ENCODE measurements at regions not wholly inside any gene's neighbourhood (a gene's known extent, or its start where the extent isn't known, plus 50 kb on each side); places are given as distances from the start of the nearest gene placed in this dataset.
A peak's percentile ranks its signal among the peaks of the same experiment; 100 is the strongest.
"Not testable (repeated sequence)": the region's sequence is repeated elsewhere in the genome, so short reads cannot be mapped to it uniquely, and the experiment has no call there.

DNA sequence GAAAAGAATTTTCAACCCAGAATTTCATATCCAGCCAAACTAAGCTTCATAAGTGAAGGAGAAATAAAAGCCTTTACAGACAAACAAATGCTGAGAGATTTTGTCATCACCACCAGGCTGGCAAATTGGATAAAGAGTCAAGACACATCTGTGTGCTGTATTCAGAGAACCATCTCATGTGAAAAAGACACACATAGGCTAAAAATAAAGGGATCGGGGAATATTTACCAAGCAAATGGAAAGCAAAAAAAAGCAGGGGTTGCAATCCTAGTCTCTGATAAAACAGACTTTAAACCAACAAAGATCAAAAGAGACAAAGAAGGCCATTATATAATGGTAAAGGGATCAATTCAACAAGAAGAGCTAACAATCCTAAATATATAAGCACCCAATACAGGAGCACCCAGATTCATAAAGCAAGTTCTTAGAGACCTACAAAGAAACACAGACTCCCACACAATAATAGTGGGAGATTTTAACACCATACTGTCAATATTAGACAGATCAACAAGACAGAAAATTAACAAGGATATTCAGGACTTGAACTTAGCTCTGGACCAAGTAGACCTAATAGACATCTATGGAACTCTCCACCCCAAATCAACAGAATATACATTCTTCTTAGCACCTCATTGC is 55.9 kb upstream of the ACSM6 start:
- H3K23ac ChIP-seq (ENCODE audit: low read length); H3K9ac ChIP-seq (ENCODE audit: low read length); H3K27ac ChIP-seq (ENCODE audit: low read depth, low read length); H3K27me3 ChIP-seq (ENCODE audit: insufficient read depth, low read length); H3K4me2 ChIP-seq (ENCODE audit: low read length); H3K79me2 ChIP-seq (ENCODE audit: control insufficient read depth, insufficient read depth, low read length, poor library complexity); H4K8ac ChIP-seq (ENCODE audit: low read depth, low read length); H3K79me1 ChIP-seq (ENCODE audit: low read length); H2BK12ac ChIP-seq (ENCODE audit: low read length); H4K91ac ChIP-seq (ENCODE audit: low read depth, low read length); H3K9me3 ChIP-seq (ENCODE audit: insufficient read depth, low read depth, low read length); H3K36me3 ChIP-seq (ENCODE audit: control insufficient read depth in 1 of 2, insufficient read depth in 2 of 2, low read length in 2 of 2); H2BK120ac ChIP-seq (ENCODE audit: insufficient read depth, low read length, poor library complexity); H3K4me1 ChIP-seq (ENCODE audit: control insufficient read depth in 1 of 2, insufficient read depth in 2 of 2, low read length in 2 of 2); H2AK5ac ChIP-seq (ENCODE audit: low read length); H3K14ac ChIP-seq (ENCODE audit: low read length); DNase-seq; H3K18ac ChIP-seq (ENCODE audit: low read length); H2AFZ ChIP-seq (ENCODE audit: insufficient read depth, low read length, poor library complexity); H3K4me3 ChIP-seq (ENCODE audit: low read depth, low read length); H3K4ac ChIP-seq (ENCODE audit: low read depth, low read length); H4K12ac ChIP-seq (ENCODE audit: low read depth, low read length); H2BK5ac ChIP-seq (ENCODE audit: low read depth, low read length, poor library complexity): not testable (repeated sequence)
- WGBS (ENCODE audit: extremely low coverage, insufficient coverage, insufficient read length) = no CpG with 5 or more reads among the region's 1 CpG

GRCh38 chr10:95134490-95134889 is 59.5 kb upstream of the ACSM6 start:
- DNase-seq = no peak
- Histone ChIP-seq H3K9ac (ENCODE audit: low read length) (no peak overlapping the region), H2BK12ac (ENCODE audit: low read length) (no peak overlapping the region), H3K27me3 (ENCODE audit: insufficient read depth, low read length) (no peaks in the 10 kb centered on the region), H3K4me1 (ENCODE audit: control insufficient read depth in 1 of 2, insufficient read depth in 2 of 2, low read length in 2 of 2) (no peaks in the 10 kb centered on the region), H4K91ac (ENCODE audit: low read depth, low read length) (no peak overlapping the region), H2AK5ac (ENCODE audit: low read length) (no peak overlapping the region), H3K79me1 (ENCODE audit: low read length) (no peaks in the 10 kb centered on the region), H2AFZ (ENCODE audit: insufficient read depth, low read length, poor library complexity) (no peak overlapping the region), H3K14ac (ENCODE audit: low read length) (no peak overlapping the region), H3K18ac (ENCODE audit: low read length) (no peak overlapping the region), H4K8ac (ENCODE audit: low read depth, low read length) (no peak overlapping the region), H2BK120ac (ENCODE audit: insufficient read depth, low read length, poor library complexity) (no peak overlapping the region), H3K79me2 (ENCODE audit: control insufficient read depth, insufficient read depth, low read length, poor library complexity) (no peaks in the 10 kb centered on the region), H4K12ac (ENCODE audit: low read depth, low read length) (no peak overlapping the region), H3K9me3 (ENCODE audit: insufficient read depth, low read depth, low read length) (peaks cover 4% of the 10 kb centered on the region), H3K4me3 (ENCODE audit: low read depth, low read length) (no peak overlapping the region), H3K4me2 (ENCODE audit: low read length) (no peak overlapping the region), H3K23ac (ENCODE audit: low read length) (no peak overlapping the region), H2BK5ac (ENCODE audit: low read depth, low read length, poor library complexity) (no peak overlapping the region), H3K4ac (ENCODE audit: low read depth, low read length) (no peak overlapping the region), H3K27ac (ENCODE audit: low read depth, low read length) (no peak overlapping the region), H3K36me3 (ENCODE audit: control insufficient read depth in 1 of 2, insufficient read depth in 2 of 2, low read length in 2 of 2) (peaks cover 1 to 3% of the 10 kb centered on the region in 2 experiments)
- WGBS (ENCODE audit: extremely low coverage, insufficient coverage, insufficient read length) = no CpG with 5 or more reads among the region's 1 CpG

DNA sequence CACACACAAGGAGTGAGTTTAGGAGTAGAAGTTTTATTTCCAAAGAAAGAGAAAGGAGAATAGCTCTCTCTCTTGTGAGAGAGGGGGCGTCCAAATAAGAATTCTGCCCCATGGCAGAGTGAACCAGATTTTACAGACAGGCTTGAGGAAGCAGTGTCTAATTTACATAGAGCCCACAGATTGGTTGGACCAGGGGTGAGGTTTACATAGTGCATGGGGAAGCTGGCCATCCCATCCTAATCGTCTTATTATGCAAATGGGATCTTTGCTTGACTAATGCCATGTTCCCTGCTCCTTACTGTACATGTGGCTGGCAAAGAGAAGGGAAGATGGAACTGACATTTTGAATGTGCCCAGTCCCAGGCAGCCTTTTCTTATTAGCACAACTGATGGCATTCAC is 60.0 kb upstream of the ACSM6 start:
- no peak overlapping the region for H2AFZ ChIP-seq (ENCODE audit: insufficient read depth, low read length, poor library complexity)
- H2BK12ac ChIP-seq (ENCODE audit: low read length) = no peak overlapping the region
- DNase-seq = no peak
- H3K9ac ChIP-seq (ENCODE audit: low read length) = no peak overlapping the region
- no peak overlapping the region for H3K4me3 ChIP-seq (ENCODE audit: low read depth, low read length)
- no peaks in the 10 kb centered on the region for H3K27me3 ChIP-seq (ENCODE audit: insufficient read depth, low read length)
- H4K12ac ChIP-seq (ENCODE audit: low read depth, low read length) = no peak overlapping the region
- H3K27ac ChIP-seq (ENCODE audit: low read depth, low read length) = no peak overlapping the region
- H3K79me1 ChIP-seq (ENCODE audit: low read length) = no peaks in the 10 kb centered on the region
- H3K36me3 ChIP-seq (ENCODE audit: control insufficient read depth in 1 of 2, insufficient read depth in 2 of 2, low read length in 2 of 2) = peaks cover 1 to 3% of the 10 kb centered on the region in 2 experiments
- H3K4ac ChIP-seq (ENCODE audit: low read depth, low read length) = no peak overlapping the region
- H2AK5ac ChIP-seq (ENCODE audit: low read length) = no peak overlapping the region
- no peak overlapping the region for H4K91ac ChIP-seq (ENCODE audit: low read depth, low read length)
- no peaks in the 10 kb centered on the region for H3K79me2 ChIP-seq (ENCODE audit: control insufficient read depth, insufficient read depth, low read length, poor library complexity)
- no peak overlapping the region for H3K18ac ChIP-seq (ENCODE audit: low read length)
- H3K23ac ChIP-seq (ENCODE audit: low read length) = no peak overlapping the region
- H3K9me3 ChIP-seq (ENCODE audit: insufficient read depth, low read depth, low read length) = peaks cover 4% of the 10 kb centered on the region
- H3K4me2 ChIP-seq (ENCODE audit: low read length) = no peak overlapping the region
- H3K14ac ChIP-seq (ENCODE audit: low read length) = no peak overlapping the region
- no peak overlapping the region for H4K8ac ChIP-seq (ENCODE audit: low read depth, low read length)
- no peaks in the 10 kb centered on the region for H3K4me1 ChIP-seq (ENCODE audit: control insufficient read depth in 1 of 2, insufficient read depth in 2 of 2, low read length in 2 of 2)
- no CpG with 5 or more reads among the region's 2 CpGs for WGBS (ENCODE audit: extremely low coverage, insufficient coverage, insufficient read length)
- no peak overlapping the region for H2BK120ac ChIP-seq (ENCODE audit: insufficient read depth, low read length, poor library complexity)
- no peak overlapping the region for H2BK5ac ChIP-seq (ENCODE audit: low read depth, low read length, poor library complexity)

- Histone ChIP-seq H3K14ac (ENCODE audit: low read length) (no peak overlapping the region), H4K12ac (ENCODE audit: low read depth, low read length) (no peak overlapping the region), H3K23ac (ENCODE audit: low read length) (no peak overlapping the region), H3K9ac (ENCODE audit: low read length) (no peak overlapping the region), H3K4me2 (ENCODE audit: low read length) (no peak overlapping the region), H3K4me1 (ENCODE audit: control insufficient read depth in 1 of 2, insufficient read depth in 2 of 2, low read length in 2 of 2) (no peaks in the 10 kb centered on the region), H3K27me3 (ENCODE audit: insufficient read depth, low read length) (no peaks in the 10 kb centered on the region), H4K8ac (ENCODE audit: low read depth, low read length) (no peak overlapping the region), H3K79me2 (ENCODE audit: control insufficient read depth, insufficient read depth, low read length, poor library complexity) (no peaks in the 10 kb centered on the region), H3K27ac (ENCODE audit: low read depth, low read length) (no peak overlapping the region), H2AK5ac (ENCODE audit: low read length) (no peak overlapping the region), H2AFZ (ENCODE audit: insufficient read depth, low read length, poor library complexity) (no peak overlapping the region), H2BK5ac (ENCODE audit: low read depth, low read length, poor library complexity) (no peak overlapping the region), H3K4ac (ENCODE audit: low read depth, low read length) (no peak overlapping the region), H2BK12ac (ENCODE audit: low read length) (no peak overlapping the region), H3K36me3 (ENCODE audit: control insufficient read depth in 1 of 2, insufficient read depth in 2 of 2, low read length in 2 of 2) (peaks cover 1 to 3% of the 10 kb centered on the region in 2 experiments), H4K91ac (ENCODE audit: low read depth, low read length) (no peak overlapping the region), H3K79me1 (ENCODE audit: low read length) (no peaks in the 10 kb centered on the region), H3K4me3 (ENCODE audit: low read depth, low read length) (no peak overlapping the region), H3K9me3 (ENCODE audit: insufficient read depth, low read depth, low read length) (peaks cover 4% of the 10 kb centered on the region), H2BK120ac (ENCODE audit: insufficient read depth, low read length, poor library complexity) (no peak overlapping the region), H3K18ac (ENCODE audit: low read length) (no peak overlapping the region)
- peak; percentile 79 to 93 for DNase-seq
- WGBS (ENCODE audit: extremely low coverage, insufficient coverage, insufficient read length) = no CpG with 5 or more reads among the region's 4 CpGs
These were observed 60.9 kb upstream of the ACSM6 start for GRCh38 chr10:95133016-95133752.
